ENCODE measurements at regions not wholly inside any gene's neighbourhood (a gene's known extent, or its start where the extent isn't known, plus 50 kb on each side); places are given as distances from the start of the nearest gene placed in this dataset.
A peak's percentile ranks its signal among the peaks of the same experiment; 100 is the strongest.

DNA sequence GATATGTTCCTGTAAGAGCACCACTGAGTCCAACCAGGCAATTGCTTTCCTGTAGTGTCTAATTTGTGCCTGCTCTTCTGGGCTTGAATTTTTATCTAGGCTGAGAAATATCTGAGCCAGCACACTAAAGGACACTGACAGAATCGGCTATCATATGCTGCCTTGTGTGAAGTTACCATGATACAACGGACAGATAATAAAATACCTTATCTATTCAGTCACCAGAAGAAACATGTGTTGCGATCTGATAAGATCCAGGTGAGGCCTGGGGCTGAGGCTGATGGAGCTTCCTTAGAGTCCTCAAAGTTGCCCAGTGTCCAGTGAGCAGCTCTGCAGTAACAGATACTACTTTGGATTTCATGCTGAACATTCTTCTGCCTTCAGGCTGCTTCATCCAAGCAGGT is 111.8 kb downstream of the ZNF518B start:
- H3K27me3 ChIP-seq (ENCODE audit: control insufficient read depth, insufficient read depth, low read length): no peaks in the 10 kb centered on the region
- DNase-seq (ENCODE audit: low read depth) (no peak), FAIRE-seq (peak; percentile 32)
- no peaks in the 10 kb centered on the region for H3K36me3 ChIP-seq (ENCODE audit: control insufficient read depth, insufficient read depth, low read length)
- TF ChIP-seq, protein P1, sequence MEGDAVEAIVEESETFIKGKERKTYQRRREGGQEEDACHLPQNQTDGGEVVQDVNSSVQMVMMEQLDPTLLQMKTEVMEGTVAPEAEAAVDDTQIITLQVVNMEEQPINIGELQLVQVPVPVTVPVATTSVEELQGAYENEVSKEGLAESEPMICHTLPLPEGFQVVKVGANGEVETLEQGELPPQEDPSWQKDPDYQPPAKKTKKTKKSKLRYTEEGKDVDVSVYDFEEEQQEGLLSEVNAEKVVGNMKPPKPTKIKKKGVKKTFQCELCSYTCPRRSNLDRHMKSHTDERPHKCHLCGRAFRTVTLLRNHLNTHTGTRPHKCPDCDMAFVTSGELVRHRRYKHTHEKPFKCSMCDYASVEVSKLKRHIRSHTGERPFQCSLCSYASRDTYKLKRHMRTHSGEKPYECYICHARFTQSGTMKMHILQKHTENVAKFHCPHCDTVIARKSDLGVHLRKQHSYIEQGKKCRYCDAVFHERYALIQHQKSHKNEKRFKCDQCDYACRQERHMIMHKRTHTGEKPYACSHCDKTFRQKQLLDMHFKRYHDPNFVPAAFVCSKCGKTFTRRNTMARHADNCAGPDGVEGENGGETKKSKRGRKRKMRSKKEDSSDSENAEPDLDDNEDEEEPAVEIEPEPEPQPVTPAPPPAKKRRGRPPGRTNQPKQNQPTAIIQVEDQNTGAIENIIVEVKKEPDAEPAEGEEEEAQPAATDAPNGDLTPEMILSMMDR (IDR thresholded peaks at IDR 0.05; ENCODE audit: insufficient read depth, low read length, severe bottlenecking): no peak
- H3K4me3 ChIP-seq (ENCODE audit: low read depth, low read length): no peak overlapping the region

- no peak for DNase-seq (ENCODE audit: low read depth)
- TF ChIP-seq, protein P1 (IDR thresholded peaks at IDR 0.05; ENCODE audit: insufficient read depth, low read length, severe bottlenecking): no peak
- H3K4me3 ChIP-seq (ENCODE audit: low read depth, low read length): no peak overlapping the region
- peak; percentile 28 for FAIRE-seq
- H3K27me3 ChIP-seq (ENCODE audit: control insufficient read depth, insufficient read depth, low read length): no peaks in the 10 kb centered on the region
- no peaks in the 10 kb centered on the region for H3K36me3 ChIP-seq (ENCODE audit: control insufficient read depth, insufficient read depth, low read length)
Observed at GRCh38 chr4:10344824-10345223, 112.4 kb downstream of the ZNF518B start.

DNA sequence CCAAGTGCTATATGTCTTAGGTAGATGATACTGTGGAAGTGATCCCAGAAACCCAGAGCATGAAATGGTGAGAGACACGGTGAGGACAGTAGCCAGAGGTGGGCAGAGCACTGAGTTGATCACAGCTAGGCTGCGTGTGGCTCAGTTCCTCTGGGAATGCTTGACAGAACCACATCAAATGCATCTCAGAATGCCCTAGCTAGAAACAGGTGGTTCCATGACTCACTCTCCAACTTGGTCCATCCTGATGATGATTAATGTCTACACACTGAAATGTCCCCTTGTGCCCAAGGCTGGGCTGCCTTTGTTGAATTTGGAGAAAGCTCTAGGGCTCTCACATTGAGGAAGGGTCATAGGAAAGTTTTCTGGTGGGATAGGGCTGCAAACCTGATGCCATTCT is 113.6 kb downstream of the ZNF518B start:
- DNase-seq (ENCODE audit: low read depth): no peak
- TF ChIP-seq, protein P1 (IDR thresholded peaks at IDR 0.05; ENCODE audit: insufficient read depth, low read length, severe bottlenecking): no peak
- Histone ChIP-seq H3K4me3 (ENCODE audit: low read depth, low read length) (no peak overlapping the region), H3K27me3 (ENCODE audit: control insufficient read depth, insufficient read depth, low read length) (no peaks in the 10 kb centered on the region), H3K36me3 (ENCODE audit: control insufficient read depth, insufficient read depth, low read length) (no peaks in the 10 kb centered on the region)
- FAIRE-seq: no peak

DNA sequence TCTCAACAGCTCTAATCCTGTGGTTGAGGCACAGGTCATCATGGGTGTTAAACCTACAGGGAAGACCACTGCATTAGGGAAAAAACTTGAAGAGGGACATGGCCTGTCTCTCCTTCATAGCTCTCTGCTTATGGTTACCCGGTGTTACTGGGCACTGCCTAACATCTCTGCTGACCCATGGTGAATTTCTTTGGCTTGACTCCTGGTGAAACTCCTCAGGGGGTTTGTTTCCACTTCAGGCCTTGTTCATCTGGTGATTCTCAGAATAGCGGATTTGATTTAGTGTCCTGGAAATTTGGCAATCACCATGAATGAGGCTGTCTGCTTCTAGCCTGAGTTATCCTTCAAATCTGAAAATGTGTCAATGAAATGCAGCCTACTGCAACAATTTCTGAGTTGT is 114.4 kb downstream of the ZNF518B start:
- peak; percentile 13 for FAIRE-seq
- TF ChIP-seq, protein P1 (IDR thresholded peaks at IDR 0.05; ENCODE audit: insufficient read depth, low read length, severe bottlenecking): no peak
- no peaks in the 10 kb centered on the region for H3K36me3 ChIP-seq (ENCODE audit: control insufficient read depth, insufficient read depth, low read length)
- DNase-seq (ENCODE audit: low read depth): no peak
- no peaks in the 10 kb centered on the region for H3K27me3 ChIP-seq (ENCODE audit: control insufficient read depth, insufficient read depth, low read length)
- no peak overlapping the region for H3K4me3 ChIP-seq (ENCODE audit: low read depth, low read length)

DNA sequence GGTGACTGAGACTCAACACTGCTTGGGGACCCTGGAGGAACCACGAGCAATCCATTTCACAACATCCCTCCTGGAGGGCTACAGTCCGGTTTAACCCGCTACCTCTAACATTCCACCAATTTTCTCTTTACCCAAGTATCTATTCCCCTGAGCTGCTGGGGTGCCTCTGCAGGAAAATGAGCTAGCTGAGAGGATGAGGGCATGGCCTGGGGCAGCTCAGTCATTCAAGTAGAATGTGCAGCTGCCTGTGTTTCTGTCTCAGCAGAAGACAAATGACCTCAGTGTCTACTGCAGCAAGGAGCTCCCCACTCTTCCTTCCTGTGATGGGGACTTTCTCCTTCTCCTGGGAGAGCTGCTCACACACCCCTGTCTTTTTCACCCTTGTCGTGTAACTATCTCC is 120.8 kb downstream of the ZNF518B start:
- FAIRE-seq (no peak), DNase-seq (ENCODE audit: low read depth) (peak; percentile 89)
- H3K27me3 ChIP-seq (ENCODE audit: control insufficient read depth, insufficient read depth, low read length): no peaks in the 10 kb centered on the region
- TF ChIP-seq, protein P1 (IDR thresholded peaks at IDR 0.05; ENCODE audit: insufficient read depth, low read length, severe bottlenecking): no peak
- no peak overlapping the region for H3K4me3 ChIP-seq (ENCODE audit: low read depth, low read length)
- no peaks in the 10 kb centered on the region for H3K36me3 ChIP-seq (ENCODE audit: control insufficient read depth, insufficient read depth, low read length)

DNA sequence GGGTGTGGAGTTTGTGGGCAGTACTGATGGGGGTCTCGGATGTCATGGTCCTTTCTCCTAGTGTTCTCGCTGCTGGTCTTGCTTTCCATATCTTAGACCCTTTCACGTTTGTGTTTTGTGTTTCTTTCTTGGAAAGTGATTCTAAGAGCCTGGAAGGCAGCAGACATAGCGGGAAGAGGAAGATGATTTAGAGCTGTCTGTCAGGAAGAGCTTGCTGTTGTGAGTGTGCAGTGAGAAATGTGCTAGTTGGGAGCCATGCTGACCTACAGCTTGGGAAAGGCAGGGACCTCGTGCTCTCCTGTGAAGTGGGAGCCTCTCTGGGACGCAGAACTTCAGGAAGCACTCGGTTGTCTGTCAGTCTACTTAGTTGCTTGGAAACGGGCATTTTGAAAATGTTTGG is 122.2 kb downstream of the ZNF518B start:
- TF ChIP-seq, protein P1 (IDR thresholded peaks at IDR 0.05; ENCODE audit: insufficient read depth, low read length, severe bottlenecking): no peak
- DNase-seq (ENCODE audit: low read depth): no peak
- FAIRE-seq: no peak
- Histone ChIP-seq H3K27me3 (ENCODE audit: control insufficient read depth, insufficient read depth, low read length) (no peaks in the 10 kb centered on the region), H3K36me3 (ENCODE audit: control insufficient read depth, insufficient read depth, low read length) (no peaks in the 10 kb centered on the region), H3K4me3 (ENCODE audit: low read depth, low read length) (no peak overlapping the region)
